ENCODE measurements at regions not wholly inside any gene's neighbourhood (a gene's known extent, or its start where the extent isn't known, plus 50 kb on each side); places are given as distances from the start of the nearest gene placed in this dataset.

DNA sequence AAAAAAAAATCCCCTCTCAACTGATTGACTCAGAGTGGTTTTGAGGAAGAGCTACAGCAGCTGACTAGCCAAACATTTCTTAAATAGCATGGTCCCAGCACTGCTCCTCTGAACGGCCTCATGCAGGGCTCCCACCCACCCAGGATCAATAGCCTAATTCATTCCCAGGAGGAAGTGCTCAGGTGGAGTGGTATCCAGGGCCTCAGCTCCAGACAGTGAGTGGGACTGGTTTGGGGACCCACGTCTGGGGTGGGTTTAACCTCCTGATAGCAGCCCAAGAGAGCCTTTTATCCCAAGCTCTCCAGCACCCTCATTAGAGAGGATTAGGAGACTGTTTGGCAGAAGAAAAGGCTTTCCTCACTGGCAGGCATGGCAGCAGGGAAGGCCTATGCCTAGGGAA lies 68.5 kb upstream of the CDH5 start:
- TF ChIP-seq, protein P1, sequence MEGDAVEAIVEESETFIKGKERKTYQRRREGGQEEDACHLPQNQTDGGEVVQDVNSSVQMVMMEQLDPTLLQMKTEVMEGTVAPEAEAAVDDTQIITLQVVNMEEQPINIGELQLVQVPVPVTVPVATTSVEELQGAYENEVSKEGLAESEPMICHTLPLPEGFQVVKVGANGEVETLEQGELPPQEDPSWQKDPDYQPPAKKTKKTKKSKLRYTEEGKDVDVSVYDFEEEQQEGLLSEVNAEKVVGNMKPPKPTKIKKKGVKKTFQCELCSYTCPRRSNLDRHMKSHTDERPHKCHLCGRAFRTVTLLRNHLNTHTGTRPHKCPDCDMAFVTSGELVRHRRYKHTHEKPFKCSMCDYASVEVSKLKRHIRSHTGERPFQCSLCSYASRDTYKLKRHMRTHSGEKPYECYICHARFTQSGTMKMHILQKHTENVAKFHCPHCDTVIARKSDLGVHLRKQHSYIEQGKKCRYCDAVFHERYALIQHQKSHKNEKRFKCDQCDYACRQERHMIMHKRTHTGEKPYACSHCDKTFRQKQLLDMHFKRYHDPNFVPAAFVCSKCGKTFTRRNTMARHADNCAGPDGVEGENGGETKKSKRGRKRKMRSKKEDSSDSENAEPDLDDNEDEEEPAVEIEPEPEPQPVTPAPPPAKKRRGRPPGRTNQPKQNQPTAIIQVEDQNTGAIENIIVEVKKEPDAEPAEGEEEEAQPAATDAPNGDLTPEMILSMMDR (IDR thresholded peaks at IDR 0.05), result no peak
- TF ChIP-seq POLR2AphosphoS5 (IDR thresholded peaks at IDR 0.05), result no peak
